HG03039 (cell line): ENCODE measurements at regions not wholly inside any gene's neighbourhood (a gene's known extent, or its start where the extent isn't known, plus 50 kb on each side); places are given as distances from the start of the nearest gene placed in this dataset.

Experiments used
- ATAC-seq: cut with Tn5 transposase; IDR thresholded peaks from one replicate; pipeline ENCODE4 v1.9.1; 2021; ENCODE audit warnings: mild to moderate bottlenecking, moderate library complexity; ENCODE audit not compliant: unreplicated experiment

DNA sequence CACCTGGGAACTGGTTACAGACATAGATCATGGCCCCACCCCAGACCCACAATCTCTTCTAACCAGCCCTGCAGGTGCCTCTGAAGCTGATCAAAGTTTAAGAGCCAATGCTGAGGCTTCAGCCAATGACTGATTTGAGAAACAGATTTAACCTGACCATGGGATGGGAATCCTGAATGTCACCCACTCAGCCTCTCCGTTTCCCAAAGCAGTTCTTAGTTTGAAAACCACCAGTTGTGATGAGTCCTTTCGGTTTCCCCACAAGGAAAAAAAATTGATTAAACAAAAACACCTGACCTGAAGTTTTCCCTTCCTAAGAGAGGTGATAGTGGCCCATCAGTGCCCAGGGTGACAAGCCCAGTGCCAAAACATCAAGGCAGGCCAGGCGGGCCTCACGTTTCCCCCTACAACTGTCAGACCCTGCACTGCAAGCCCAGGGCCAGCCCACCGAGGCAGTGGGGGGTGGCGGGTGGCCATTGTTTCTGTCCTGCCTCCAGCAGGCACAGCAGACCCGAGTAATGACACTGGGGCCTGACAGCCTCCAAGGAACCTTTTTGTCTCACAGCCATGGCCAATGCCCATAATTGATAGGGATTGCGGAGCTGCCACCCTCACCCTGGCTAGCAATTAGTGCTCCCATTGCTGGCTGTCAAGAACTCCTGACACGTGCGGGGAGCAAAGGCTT is 75.4 kb upstream of the ZMIZ1 start:
- no peak for ATAC-seq

DNA sequence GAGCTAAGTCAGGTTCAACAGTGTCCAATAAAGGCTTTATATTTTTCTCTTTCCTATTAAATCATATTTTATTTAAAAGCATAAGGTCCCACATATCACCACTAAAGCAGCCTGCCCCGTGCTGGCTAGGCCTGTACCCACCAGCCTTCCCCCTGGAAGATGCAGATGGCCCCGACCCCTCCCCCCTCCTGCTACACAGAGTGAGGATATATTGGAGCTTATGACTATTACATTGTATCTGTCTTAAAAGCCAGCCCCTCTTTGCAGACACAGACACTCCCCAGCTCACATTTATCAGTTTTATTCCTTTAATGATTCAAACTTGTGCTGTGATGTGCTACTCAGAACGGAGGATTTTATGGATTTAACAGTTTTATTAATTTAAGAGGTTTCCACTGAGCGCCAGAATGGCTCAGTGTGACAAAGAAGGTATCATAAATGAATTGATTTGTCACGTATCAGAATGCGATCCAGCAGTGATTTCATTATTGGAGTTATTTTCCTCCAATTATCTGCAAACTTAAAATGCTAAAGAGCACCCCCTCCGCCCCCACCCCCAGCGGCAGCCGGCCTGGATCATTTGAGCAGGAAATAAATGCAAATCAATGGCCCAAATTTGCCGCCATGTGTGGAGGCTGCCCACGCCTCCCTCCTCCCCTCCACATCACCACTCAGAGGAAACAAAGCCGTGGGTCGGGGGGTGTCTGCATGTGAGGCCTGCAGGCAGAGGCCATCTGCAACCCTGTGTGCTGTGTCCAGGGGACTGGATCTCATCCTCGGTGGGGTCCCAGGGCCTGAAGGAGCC is 72.6 kb upstream of the ZMIZ1 start:
- ATAC-seq = no peak

GRCh38 chr10:78996792-78997129 is 72.0 kb upstream of the ZMIZ1 start:
- no peak for ATAC-seq

GRCh38 chr10:78997635-78998618 is 70.8 kb upstream of the ZMIZ1 start:
- no peak for ATAC-seq

GRCh38 chr10:79001082-79001885 is 67.5 kb upstream of the ZMIZ1 start:
- no peak for ATAC-seq

DNA sequence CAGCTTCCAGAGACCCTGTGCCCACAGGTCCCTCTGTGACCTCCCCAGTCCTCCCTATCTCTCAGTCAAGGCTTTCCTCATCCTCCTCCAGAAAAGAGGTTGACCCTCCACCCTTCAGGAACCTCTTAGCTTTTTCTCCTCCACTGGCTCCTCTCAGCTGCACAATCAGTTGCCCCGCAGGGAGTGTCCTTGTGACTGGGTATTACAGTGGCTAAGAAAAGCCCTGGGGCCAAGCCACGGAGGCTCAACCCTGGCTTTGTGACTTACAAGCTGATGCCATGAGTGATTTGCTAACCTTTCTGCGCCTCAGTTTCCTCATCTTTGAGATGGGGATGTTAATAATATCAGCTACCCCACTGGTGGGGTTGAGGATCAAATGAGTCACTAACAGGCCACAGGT is 66.4 kb upstream of the ZMIZ1 start:
- ATAC-seq = no peak

DNA sequence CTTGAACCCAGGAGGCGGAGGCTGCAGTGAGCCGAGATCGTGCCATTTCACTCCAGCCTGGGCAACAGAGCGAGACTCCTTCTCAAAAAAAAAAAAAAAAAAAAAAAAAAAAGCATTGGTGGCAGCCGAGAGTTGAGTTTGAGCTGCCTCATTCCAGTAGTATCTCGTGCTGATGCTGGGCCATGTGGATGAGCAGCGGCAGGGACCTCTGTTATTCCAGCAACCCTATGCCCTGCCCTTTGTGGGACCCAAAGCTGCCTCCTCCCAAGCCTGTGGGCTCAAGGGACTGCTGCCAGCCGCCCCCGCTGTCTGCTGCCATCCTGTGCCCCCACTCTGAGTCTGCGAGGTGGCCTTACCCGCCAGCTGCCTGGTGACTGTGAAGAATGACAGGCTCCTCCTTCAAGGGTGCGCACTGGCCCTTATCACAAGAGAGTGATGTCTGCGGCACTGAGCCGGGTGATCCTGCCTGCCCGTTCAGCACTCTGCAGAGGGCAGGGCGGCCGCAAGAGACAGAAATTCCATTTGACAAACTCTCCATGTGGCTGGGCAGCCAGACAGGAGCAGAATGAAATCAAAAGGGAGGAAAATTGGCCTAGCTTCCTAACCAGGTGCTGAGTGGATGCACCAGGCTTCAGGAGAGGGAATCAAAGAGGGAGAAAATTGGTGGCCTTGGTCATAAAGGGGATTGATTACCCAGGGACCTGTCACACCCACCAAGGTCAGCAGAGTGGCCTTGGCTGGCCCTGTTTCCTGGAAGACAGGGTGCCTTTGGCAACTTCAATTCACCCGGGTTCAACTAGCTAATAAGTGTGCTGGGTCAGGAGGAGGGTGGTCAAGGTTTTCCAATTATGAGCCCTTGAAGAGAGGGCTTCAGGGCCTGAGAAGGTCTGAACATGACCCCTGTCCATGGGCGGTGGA is 65.3 kb upstream of the ZMIZ1 start:
- ATAC-seq = no peak

DNA sequence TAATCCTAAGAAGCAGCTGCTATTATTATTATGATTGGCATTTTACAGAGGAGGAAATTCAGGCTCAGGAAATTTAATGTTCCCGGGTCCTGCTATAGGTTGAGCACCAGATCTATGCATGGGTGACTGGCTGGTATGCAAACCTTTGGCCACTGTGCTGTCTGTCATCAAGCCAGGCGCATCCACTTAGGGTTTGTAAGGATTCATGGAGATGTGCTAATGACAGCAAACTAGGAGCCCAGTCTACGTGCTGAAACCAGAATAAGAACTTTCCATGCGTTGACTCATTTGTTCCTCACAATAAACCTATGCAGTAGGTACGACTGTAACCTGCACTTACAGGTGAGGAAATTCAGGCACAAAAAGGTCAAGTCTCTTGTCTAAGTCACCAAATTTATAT is 64.5 kb upstream of the ZMIZ1 start:
- ATAC-seq = no peak

DNA sequence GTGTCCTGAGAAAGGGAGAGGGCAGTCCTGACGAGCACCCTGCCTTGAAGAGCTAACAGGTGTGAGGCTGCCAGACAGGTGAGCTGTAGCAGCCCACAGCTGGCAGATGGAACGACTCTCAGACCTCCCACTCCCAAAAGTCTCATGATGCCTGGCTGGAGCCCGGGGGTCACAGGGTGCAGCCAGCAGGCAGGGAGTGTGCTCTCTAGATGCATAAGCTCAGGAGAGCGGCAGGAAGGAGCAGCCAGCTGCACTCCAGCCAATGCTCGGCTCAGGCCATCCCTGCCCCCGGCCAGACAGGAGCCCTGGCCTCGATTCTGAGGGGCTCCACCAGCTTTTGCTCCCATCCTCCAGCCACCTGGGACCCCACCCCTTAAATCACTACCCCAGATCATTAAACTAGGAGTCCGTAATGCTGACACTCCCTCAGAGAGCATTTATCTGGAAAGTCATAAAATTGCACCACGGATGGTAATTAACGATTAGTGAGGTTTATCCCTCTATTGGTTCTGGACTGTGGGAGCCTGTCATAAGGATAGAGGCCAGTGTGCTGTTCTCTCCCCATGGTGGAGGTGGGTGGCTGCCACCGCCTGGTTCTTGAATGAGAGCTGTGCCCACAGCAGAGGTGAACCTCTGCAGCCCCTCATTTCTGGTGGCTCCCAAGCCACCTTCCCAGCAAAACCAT is 63.5 kb upstream of the ZMIZ1 start:
- ATAC-seq = no peak

DNA sequence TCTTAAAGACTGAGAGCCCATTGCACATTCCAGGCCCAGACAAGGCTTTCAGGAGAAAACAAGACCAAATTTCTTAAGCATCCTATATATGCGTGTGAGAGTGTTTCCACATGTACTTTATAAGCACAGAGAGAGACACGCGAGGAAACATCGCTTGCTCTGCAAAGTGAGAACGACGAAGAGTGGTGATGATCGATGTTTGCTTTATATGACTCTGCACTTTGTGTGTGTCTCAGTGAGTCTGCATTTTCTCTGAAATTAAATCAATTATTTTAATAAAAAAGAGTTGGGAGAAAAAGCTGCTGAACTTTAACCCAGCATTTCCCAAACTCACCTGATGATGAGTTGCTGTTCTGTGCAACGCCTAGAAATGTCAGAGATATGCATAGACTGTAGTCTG is 61.7 kb upstream of the ZMIZ1 start:
- no peak for ATAC-seq

GRCh38 chr10:79007421-79008319 is 61.1 kb upstream of the ZMIZ1 start:
- no peak for ATAC-seq

- ATAC-seq = no peak
Observed at GRCh38 chr10:79009145-79009544, 59.6 kb upstream of the ZMIZ1 start.

- ATAC-seq = no peak
Observed at GRCh38 chr10:79012567-79012966, 56.2 kb upstream of the ZMIZ1 start.

DNA sequence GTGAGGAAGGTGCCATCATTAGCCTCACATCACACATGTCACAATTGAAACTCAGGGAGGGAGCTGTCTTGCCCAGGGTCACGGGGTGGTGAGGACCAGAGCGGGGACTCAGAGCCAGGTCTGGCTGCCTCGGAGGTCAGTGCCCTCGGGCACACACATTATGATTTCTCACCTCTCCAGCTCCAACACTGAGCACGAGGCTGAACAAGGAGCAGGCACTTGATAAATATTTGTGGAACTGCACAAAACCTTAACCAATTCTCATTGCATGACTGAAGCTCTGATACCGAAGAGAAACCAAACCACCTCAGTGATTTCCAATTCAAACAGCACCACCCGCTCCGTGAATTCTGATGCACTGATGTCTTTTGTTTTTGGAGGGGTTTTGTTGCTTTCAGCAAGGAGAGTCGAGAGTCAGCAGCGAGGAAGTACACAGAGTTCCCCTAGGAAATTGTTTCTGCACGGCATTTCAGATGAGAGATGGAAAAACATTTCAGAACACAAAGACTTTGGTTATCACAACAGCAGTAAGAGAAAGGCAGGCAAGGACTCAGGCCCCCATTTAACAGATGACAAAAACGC is 55.3 kb upstream of the ZMIZ1 start:
- ATAC-seq = no peak

- no peak for ATAC-seq
Observed at GRCh38 chr10:79014796-79015195, 54.0 kb upstream of the ZMIZ1 start.

DNA sequence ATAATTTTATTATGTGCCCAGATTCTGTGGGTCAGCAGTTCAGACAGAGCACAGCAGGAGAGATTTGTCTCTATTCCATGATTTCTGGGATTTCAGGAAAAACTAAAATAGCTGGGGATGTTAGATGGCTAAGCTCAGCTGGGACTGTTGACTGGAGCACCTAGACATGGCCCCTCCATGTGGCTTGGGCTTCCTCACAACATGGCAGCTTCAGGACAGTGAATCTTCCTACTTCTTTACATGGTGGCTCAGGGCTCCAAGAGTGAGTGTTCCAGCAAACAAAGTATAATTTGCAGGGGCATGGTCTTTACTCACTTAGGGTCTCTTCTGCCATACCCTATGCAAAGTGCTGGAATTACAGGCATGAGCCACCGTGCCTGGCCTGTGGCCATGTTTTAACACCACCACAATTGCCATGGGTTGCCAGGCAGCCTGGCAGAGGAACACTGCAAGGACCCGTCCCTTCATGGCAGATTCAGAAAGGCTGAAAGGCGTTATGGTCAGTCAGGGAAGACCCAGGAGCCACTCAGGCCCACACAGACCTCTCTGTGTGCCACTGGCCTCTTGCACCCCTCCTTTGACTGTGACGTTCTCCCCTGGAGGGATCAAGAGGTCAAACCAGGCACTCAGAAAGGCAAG is 50.8 kb upstream of the ZMIZ1 start:
- ATAC-seq = no peak

DNA sequence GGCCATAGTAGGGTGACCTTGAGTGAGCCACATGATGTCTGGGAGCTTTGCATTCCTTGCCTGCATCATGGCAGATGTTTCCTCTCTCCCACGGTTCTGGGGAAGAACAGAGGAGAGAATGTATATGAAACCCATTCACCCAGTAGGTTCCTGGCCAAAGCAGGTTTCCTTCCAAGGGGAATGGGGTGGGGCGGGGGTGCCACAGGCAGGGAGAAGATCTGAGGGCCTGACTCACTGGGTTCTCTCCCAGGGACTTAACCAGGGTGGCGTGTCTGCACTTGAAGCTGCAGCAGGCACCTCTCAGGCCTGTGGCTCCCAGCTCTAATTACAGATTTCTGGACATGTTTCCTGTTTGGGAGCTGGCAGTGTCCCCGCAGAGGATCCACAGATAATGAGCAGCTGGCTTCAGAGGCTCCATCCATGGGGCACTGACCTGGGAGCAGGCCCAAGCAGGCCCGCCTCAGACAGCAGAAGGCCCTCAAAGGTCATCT is 50.2 kb upstream of the ZMIZ1 start:
- ATAC-seq = no peak
